Natural killer cell (primary cell): ENCODE measurements at regions not wholly inside any gene's neighbourhood (a gene's known extent, or its start where the extent isn't known, plus 50 kb on each side); places are given as distances from the start of the nearest gene placed in this dataset.

Experiments used
- ATAC-seq, 3 donors: fragments of 150-1000 bp in 2 of 3; fragments of 200-7000 bp in 1 of 3; cut with Tn5 transposase; 1 replicate in 1 of 3; 2 replicates in 2 of 3; pipeline ENCODE4 v1.10.0; 2021; ENCODE audit warnings: mild to moderate bottlenecking in 2 of 3, moderate library complexity in 2 of 3
- DNase-seq, 2 donors: peaks; one replicate each; pipeline versions ENCODE4 v3.0.0 to v3.0.0-alpha.2; 2013 to 2021; ENCODE audit warnings: mixed read lengths in 1 of 2
- H3K27ac ChIP-seq: one replicate; pipeline ENCODE4 v1.5.1; 2013; ENCODE audit warnings: mild to moderate bottlenecking, low read length
- H3K27me3 ChIP-seq: one replicate; pipeline ENCODE4 v1.6.1; 2013; ENCODE audit warnings: low read length; ENCODE audit not compliant: control insufficient read depth, insufficient read depth
- H3K36me3 ChIP-seq: one replicate; pipeline ENCODE4 v1.6.1; 2013; ENCODE audit warnings: low read length; ENCODE audit not compliant: control insufficient read depth, insufficient read depth
- H3K4me1 ChIP-seq: one replicate; pipeline ENCODE4 v1.6.1; 2013; ENCODE audit warnings: low read length; ENCODE audit not compliant: control insufficient read depth, insufficient read depth
- H3K4me3 ChIP-seq: one replicate; pipeline ENCODE4 v1.5.1; 2013; ENCODE audit warnings: low read length
- H3K9me3 ChIP-seq: one replicate; pipeline ENCODE4 v1.6.1; 2013; ENCODE audit warnings: low read length; ENCODE audit not compliant: control insufficient read depth, insufficient read depth
- H3K27ac Mint-ChIP-seq, 2 donors: one replicate each; pipeline ENCODE4 v1.8.0; 2022; ENCODE audit warnings: mild to moderate bottlenecking in 2 of 2, mixed read lengths in 2 of 2, moderate library complexity in 1 of 2
- H3K27me3 Mint-ChIP-seq, 2 donors: one replicate each; pipeline ENCODE4 v1.8.0; 2022; ENCODE audit warnings: low read depth in 2 of 2, mixed read lengths in 2 of 2
- H3K36me3 Mint-ChIP-seq: one replicate; pipeline ENCODE4 v1.8.0; 2022; ENCODE audit warnings: mixed read lengths
- H3K4me1 Mint-ChIP-seq, 2 donors: one replicate each; pipeline ENCODE4 v1.8.0; 2022; ENCODE audit warnings: mixed read lengths in 2 of 2
- H3K4me3 Mint-ChIP-seq: one replicate; pipeline ENCODE4 v1.8.0; 2022; ENCODE audit warnings: mild to moderate bottlenecking, moderate library complexity, mixed read lengths
- H3K9me3 Mint-ChIP-seq, 2 donors: one replicate each; pipeline ENCODE4 v1.8.0; 2022; ENCODE audit warnings: mixed read lengths in 2 of 2
- WGBS: methylation state at CpG from one replicate; pipeline ENCODE4 v1.1.7; 2013; ENCODE audit warnings: missing lambda C conversion rate; ENCODE audit not compliant: insufficient coverage; 5-methylcytosine and 5-hydroxymethylcytosine counted together
- intact Hi-C: fragments of 100-400 bp; cut with micrococcal nuclease; formaldehyde crosslinking; loops from one replicate; pipeline ENCODE4 v1.14.2; 2022
- TF ChIP-seq, protein P1 (sequence below): fragments of 200-600 bp; IDR thresholded peaks from one replicate; pipeline ENCODE4 v1.8.0; 2022; ENCODE audit warnings: antibody characterized with exemption

DNA sequence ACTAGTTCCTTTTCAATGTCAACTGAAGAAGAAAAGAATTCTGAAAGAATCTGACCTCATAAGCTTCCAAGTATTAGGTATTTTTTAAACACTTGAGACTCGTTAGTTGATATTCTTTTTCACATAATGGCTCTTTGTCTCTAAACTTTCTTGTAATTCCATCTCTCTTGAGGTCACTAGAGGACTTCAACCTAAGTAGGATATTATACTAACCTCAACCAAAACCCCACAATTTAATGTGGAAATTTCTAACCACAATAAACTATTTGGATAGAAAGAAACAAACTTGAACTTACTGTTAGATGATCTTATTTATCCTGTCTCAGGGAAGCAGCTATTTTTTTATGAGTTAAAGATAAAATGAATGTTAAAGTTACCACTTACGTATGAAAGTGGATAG lies 206.9 kb upstream of the FSIP2 start:
- Histone ChIP-seq H3K27me3 (no peaks in the 10 kb centered on the region), H3K27ac (no peak overlapping the region), H3K36me3 (no peaks in the 10 kb centered on the region), H3K9me3 (no peaks in the 10 kb centered on the region), H3K4me3 (no peak overlapping the region), H3K4me1 (no peaks in the 10 kb centered on the region)
- no CpG with 5 or more reads among the region's 2 CpGs for WGBS
- intact Hi-C loops, result no loop called here
- no peaks in the 10 kb centered on the region for H3K4me1 Mint-ChIP-seq
- ATAC-seq (no peak), DNase-seq (no peak)
- no peak overlapping the region for H3K4me3 Mint-ChIP-seq
- TF ChIP-seq, protein P1, sequence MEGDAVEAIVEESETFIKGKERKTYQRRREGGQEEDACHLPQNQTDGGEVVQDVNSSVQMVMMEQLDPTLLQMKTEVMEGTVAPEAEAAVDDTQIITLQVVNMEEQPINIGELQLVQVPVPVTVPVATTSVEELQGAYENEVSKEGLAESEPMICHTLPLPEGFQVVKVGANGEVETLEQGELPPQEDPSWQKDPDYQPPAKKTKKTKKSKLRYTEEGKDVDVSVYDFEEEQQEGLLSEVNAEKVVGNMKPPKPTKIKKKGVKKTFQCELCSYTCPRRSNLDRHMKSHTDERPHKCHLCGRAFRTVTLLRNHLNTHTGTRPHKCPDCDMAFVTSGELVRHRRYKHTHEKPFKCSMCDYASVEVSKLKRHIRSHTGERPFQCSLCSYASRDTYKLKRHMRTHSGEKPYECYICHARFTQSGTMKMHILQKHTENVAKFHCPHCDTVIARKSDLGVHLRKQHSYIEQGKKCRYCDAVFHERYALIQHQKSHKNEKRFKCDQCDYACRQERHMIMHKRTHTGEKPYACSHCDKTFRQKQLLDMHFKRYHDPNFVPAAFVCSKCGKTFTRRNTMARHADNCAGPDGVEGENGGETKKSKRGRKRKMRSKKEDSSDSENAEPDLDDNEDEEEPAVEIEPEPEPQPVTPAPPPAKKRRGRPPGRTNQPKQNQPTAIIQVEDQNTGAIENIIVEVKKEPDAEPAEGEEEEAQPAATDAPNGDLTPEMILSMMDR, result no peak
- peaks cover 25% of the 10 kb centered on the region for H3K36me3 Mint-ChIP-seq
- H3K27me3 Mint-ChIP-seq, result no peaks in the 10 kb centered on the region
- peaks cover 17 to 20% of the 10 kb centered on the region in 2 donors for H3K9me3 Mint-ChIP-seq
- H3K27ac Mint-ChIP-seq, result no peak overlapping the region

DNA sequence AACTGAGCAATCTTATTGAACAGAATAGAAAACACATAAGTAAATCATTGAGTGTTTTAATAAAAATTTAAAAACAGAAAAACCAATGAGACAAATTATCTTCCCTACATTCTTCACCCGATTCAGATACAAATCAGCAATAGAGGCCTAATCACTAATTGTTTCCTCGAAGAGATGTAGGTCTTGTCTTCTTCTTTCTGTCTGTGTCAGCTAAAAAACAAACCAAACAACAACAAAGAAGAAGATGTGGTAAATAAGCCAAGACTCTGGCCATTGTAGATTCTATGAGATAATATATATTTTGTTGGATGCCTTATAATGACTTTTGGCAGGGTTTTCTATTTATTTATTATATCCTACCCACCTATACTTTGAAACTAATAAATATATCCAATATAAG lies 200.9 kb upstream of the FSIP2 start:
- no peak for ATAC-seq
- peaks cover 6 to 9% of the 10 kb centered on the region in 2 donors for H3K9me3 Mint-ChIP-seq
- Histone ChIP-seq H3K4me1 (no peaks in the 10 kb centered on the region), H3K27ac (no peak overlapping the region), H3K36me3 (no peaks in the 10 kb centered on the region), H3K27me3 (no peaks in the 10 kb centered on the region), H3K9me3 (peaks cover 2% of the 10 kb centered on the region), H3K4me3 (no peak overlapping the region)
- no peak for DNase-seq
- no peaks in the 10 kb centered on the region for H3K27me3 Mint-ChIP-seq
- H3K4me3 Mint-ChIP-seq, result no peak overlapping the region
- intact Hi-C loops, result no loop called here
- no peak overlapping the region for H3K27ac Mint-ChIP-seq
- whole genome bisulfite sequencing, result no CpG with 5 or more reads among the region's 2 CpGs
- no peaks in the 10 kb centered on the region for H3K36me3 Mint-ChIP-seq
- H3K4me1 Mint-ChIP-seq, result no peaks in the 10 kb centered on the region
- TF ChIP-seq, protein P1, result no peak

- no peak for ATAC-seq
- WGBS, result 100% methylated on average over 1 of the region's 2 CpGs
- H3K27ac Mint-ChIP-seq, result no peak overlapping the region
- DNase-seq, result no peak
- intact Hi-C loops, result no loop called here
- H3K4me1 ChIP-seq, result no peaks in the 10 kb centered on the region
- peaks cover 18% of the 10 kb centered on the region for H3K36me3 Mint-ChIP-seq
- no peaks in the 10 kb centered on the region for H3K27me3 ChIP-seq
- peaks cover 14 to 27% of the 10 kb centered on the region in 2 donors for H3K9me3 Mint-ChIP-seq
- no peaks in the 10 kb centered on the region for H3K36me3 ChIP-seq
- no peaks in the 10 kb centered on the region for H3K4me1 Mint-ChIP-seq
- peaks cover 8% of the 10 kb centered on the region for H3K9me3 ChIP-seq
- no peak overlapping the region for H3K4me3 ChIP-seq
- TF ChIP-seq, protein P1, result no peak
- H3K27ac ChIP-seq, result no peak overlapping the region
- H3K27me3 Mint-ChIP-seq, result no peaks in the 10 kb centered on the region
- no peak overlapping the region for H3K4me3 Mint-ChIP-seq
Measured at GRCh38 chr2:185567196-185567595, 171.4 kb upstream of the FSIP2 start.

- H3K9me3 ChIP-seq, result peaks cover 8% of the 10 kb centered on the region
- no peaks in the 10 kb centered on the region for H3K27me3 Mint-ChIP-seq
- intact Hi-C loops, result no loop called here
- H3K4me3 ChIP-seq, result no peak overlapping the region
- H3K4me3 Mint-ChIP-seq, result no peak overlapping the region
- no peaks in the 10 kb centered on the region for H3K27me3 ChIP-seq
- no peaks in the 10 kb centered on the region for H3K36me3 ChIP-seq
- no peaks in the 10 kb centered on the region for H3K4me1 ChIP-seq
- peaks cover 13 to 22% of the 10 kb centered on the region in 2 donors for H3K9me3 Mint-ChIP-seq
- peaks cover 18% of the 10 kb centered on the region for H3K36me3 Mint-ChIP-seq
- TF ChIP-seq, protein P1, result no peak
- ATAC-seq (no peak), DNase-seq (no peak)
- H3K4me1 Mint-ChIP-seq, result no peaks in the 10 kb centered on the region
- H3K27ac ChIP-seq, result no peak overlapping the region
- WGBS, result 84% methylated on average over 8 of the region's 8 CpGs
- no peak overlapping the region for H3K27ac Mint-ChIP-seq
Measured at GRCh38 chr2:185567940-185568339, 170.7 kb upstream of the FSIP2 start.
